Prostate gland (tissue), 2 donors: ENCODE measurements at regions not wholly inside any gene's neighbourhood (a gene's known extent, or its start where the extent isn't known, plus 50 kb on each side); places are given as distances from the start of the nearest gene placed in this dataset.
"Not testable (repeated sequence)": the region's sequence is repeated elsewhere in the genome, so short reads cannot be mapped to it uniquely, and the experiment has no call there.

ENCODE experiments used
- DNase-seq: peaks from one replicate; pipeline ENCODE4 v3.0.0-alpha.2; 2019; ENCODE audit warnings: low spot score
- H3K27ac ChIP-seq, 2 donors: fragments of 200-600 bp; sonication (generic); 2 replicates each; pipeline ENCODE4 v1.5.1; 2017 to 2019
- H3K27me3 ChIP-seq: fragments of 200-600 bp; sonication (generic); replicated peaks from 2 replicates; pipeline ENCODE4 v1.5.1; 2019; ENCODE audit not compliant: insufficient read depth
- H3K36me3 ChIP-seq, 2 donors: fragments of 200-600 bp; sonication (generic); 1 replicate in 1 of 2; 2 replicates in 1 of 2; pipeline versions ENCODE4 v1.5.1 to v1.8.1; 2017 to 2019
- H3K4me1 ChIP-seq: fragments of 200-600 bp; sonication (generic); replicated peaks from 2 replicates; pipeline ENCODE4 v1.5.1; 2019
- H3K4me3 ChIP-seq, 2 donors: fragments of 200-600 bp; sonication (generic); 2 replicates each; pipeline ENCODE4 v1.5.1; 2017 to 2019
- H3K9me3 ChIP-seq: fragments of 200-600 bp; sonication (generic); 2 replicates; pipeline ENCODE4 v1.5.1; 2017
- POLR2A ChIP-seq: fragments of 450-650 bp; IDR thresholded peaks from one replicate; pipeline ENCODE4 v1.6.1; 2016; ENCODE audit warnings: antibody characterized with exemption, mild to moderate bottlenecking
- POLR2AphosphoS5 ChIP-seq: sonication (generic); formaldehyde crosslinking; IDR thresholded peaks from one replicate; pipeline ENCODE4 v1.6.1; 2017; ENCODE audit warnings: antibody characterized with exemption
- WGBS: methylation state at CpG from one replicate; pipeline ENCODE4 v1.1.5; 2018; 5-methylcytosine and 5-hydroxymethylcytosine counted together
- intact Hi-C: fragments of 100-400 bp; cut with DNase I; formaldehyde crosslinking; loops from one replicate; pipeline ENCODE4 v1.14.2; 2022
- TF ChIP-seq, protein P1 (sequence below), 4 experiments: fragments of 200-600 bp in 2 of 4; fragments of 450-650 bp in 2 of 4; sonication (generic) in 2 of 4; IDR thresholded peaks; 1 replicate in 3 of 4; 2 replicates in 1 of 4; pipeline ENCODE4 v1.5.1; 2016 to 2019; ENCODE audit warnings: antibody characterized with exemption in 4 of 4, mild to moderate bottlenecking in 2 of 4, moderate library complexity in 2 of 4

DNA sequence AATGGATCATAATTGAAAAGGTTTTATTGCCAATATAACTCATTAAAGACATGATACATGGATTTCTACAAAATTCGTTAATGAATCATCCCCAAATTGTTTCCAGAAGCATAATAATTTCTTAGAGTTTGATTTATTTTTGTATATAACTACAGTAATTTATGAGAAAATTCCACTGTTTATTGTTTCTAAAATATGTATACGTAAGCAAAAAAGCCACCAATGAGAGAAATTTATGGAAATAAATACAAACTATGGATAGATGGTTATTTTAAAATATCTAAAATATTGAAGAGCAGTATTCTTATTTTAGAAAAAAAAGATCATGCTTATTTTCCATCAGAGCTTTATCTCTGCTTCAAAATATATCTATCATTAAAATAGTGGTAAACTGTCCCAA, 260.0 kb upstream of the ZNF385D start:
- intact Hi-C loops = no loop called here
- Histone ChIP-seq H3K27me3 (no peaks in the 10 kb centered on the region), H3K4me3 (no peak overlapping the region), H3K27ac (no peak overlapping the region), H3K9me3 (no peaks in the 10 kb centered on the region), H3K36me3 (no peaks in the 10 kb centered on the region), H3K4me1 (no peaks in the 10 kb centered on the region)
- 84% methylated on average over 2 of the region's 2 CpGs for WGBS
- no peak for DNase-seq
- TF ChIP-seq POLR2A (no peak), POLR2AphosphoS5 (no peak)
- TF ChIP-seq, protein P1, sequence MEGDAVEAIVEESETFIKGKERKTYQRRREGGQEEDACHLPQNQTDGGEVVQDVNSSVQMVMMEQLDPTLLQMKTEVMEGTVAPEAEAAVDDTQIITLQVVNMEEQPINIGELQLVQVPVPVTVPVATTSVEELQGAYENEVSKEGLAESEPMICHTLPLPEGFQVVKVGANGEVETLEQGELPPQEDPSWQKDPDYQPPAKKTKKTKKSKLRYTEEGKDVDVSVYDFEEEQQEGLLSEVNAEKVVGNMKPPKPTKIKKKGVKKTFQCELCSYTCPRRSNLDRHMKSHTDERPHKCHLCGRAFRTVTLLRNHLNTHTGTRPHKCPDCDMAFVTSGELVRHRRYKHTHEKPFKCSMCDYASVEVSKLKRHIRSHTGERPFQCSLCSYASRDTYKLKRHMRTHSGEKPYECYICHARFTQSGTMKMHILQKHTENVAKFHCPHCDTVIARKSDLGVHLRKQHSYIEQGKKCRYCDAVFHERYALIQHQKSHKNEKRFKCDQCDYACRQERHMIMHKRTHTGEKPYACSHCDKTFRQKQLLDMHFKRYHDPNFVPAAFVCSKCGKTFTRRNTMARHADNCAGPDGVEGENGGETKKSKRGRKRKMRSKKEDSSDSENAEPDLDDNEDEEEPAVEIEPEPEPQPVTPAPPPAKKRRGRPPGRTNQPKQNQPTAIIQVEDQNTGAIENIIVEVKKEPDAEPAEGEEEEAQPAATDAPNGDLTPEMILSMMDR (IDR thresholded peaks at IDR 0.05) = no peak

DNA sequence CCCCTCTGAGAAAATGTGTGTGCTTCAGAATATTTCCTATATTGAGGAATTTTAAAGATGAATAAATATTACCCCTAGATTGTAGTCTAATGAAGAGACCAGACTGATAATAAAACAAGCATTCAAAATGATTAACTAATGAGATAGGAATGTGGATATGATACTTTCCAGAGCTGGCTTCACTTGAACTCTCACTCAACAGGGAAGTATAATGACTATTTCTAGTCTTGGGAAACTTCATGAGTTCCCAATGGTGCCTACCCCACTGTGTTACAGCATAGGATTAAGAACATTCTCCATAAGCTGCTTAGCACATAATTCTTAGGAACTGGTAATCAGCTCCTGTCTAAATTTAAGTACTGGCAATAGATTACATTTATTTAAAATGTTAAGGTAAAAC, 261.5 kb upstream of the ZNF385D start:
- no peaks in the 10 kb centered on the region for H3K4me1 ChIP-seq
- H3K4me3 ChIP-seq = no peak overlapping the region
- no peak for DNase-seq
- intact Hi-C loops = no loop called here
- no peaks in the 10 kb centered on the region for H3K36me3 ChIP-seq
- no peak for TF ChIP-seq POLR2A
- no peak for TF ChIP-seq POLR2AphosphoS5
- TF ChIP-seq, protein P1 (IDR thresholded peaks at IDR 0.05) = no peak
- H3K27me3 ChIP-seq = no peaks in the 10 kb centered on the region
- H3K9me3 ChIP-seq = no peaks in the 10 kb centered on the region
- H3K27ac ChIP-seq = no peak overlapping the region

DNA sequence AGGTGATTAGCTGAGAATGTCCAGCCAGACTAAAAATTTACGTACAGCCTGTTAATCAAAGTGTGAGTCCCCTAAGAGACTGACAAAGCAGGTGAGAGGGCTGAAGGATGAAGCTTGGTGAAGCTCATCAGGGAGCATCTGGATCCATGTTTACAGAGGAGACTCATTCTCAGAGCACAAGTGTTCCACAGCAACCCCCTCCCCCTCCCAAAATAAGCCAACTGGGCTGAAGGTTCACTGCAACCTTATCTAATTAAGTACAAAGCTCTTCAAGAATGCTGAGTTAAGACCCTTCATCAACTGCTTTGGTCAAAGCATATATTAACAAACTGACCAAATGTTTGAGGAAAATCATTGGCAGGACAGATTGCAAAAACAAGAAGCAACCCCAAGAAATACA, 262.6 kb upstream of the ZNF385D start:
- no peaks in the 10 kb centered on the region for H3K36me3 ChIP-seq
- WGBS = 100% methylated on average over 1 of the region's 1 CpG
- H3K27me3 ChIP-seq = no peaks in the 10 kb centered on the region
- TF ChIP-seq POLR2AphosphoS5 (no peak), POLR2A (no peak)
- TF ChIP-seq, protein P1 (IDR thresholded peaks at IDR 0.05) = no peak
- no peak for DNase-seq
- H3K4me3 ChIP-seq = no peak overlapping the region
- H3K4me1 ChIP-seq = no peaks in the 10 kb centered on the region
- intact Hi-C loops = no loop called here
- H3K27ac ChIP-seq = no peak overlapping the region
- no peaks in the 10 kb centered on the region for H3K9me3 ChIP-seq

DNA sequence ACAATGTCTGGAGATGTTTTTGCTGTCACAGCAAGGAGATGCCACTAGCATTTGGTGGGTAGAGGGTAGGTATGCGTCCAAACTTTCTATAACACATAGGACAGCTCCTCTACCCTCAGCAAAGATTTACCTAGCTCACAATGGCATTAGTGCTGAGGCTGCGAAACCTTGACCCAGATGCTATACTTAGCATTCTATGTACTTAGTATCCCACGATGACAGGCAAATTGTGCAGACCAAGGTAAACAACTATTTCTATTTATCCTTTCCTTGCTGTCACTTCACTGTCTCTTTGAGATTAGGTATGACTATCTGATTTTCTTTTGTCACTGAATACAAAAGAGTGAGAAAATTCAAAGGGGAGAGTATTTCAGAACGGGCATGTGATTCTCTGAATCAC, 265.2 kb upstream of the ZNF385D start:
- TF ChIP-seq, protein P1 (IDR thresholded peaks at IDR 0.05) = no peak
- no peak for TF ChIP-seq POLR2AphosphoS5
- no peak for TF ChIP-seq POLR2A
- DNase-seq = no peak
- Histone ChIP-seq H3K27me3 (no peaks in the 10 kb centered on the region), H3K27ac (no peak overlapping the region), H3K36me3 (no peaks in the 10 kb centered on the region), H3K9me3 (no peaks in the 10 kb centered on the region), H3K4me1 (no peaks in the 10 kb centered on the region), H3K4me3 (no peak overlapping the region)
- intact Hi-C loops = no loop called here
- WGBS = 60% methylated on average over 4 of the region's 4 CpGs

DNA sequence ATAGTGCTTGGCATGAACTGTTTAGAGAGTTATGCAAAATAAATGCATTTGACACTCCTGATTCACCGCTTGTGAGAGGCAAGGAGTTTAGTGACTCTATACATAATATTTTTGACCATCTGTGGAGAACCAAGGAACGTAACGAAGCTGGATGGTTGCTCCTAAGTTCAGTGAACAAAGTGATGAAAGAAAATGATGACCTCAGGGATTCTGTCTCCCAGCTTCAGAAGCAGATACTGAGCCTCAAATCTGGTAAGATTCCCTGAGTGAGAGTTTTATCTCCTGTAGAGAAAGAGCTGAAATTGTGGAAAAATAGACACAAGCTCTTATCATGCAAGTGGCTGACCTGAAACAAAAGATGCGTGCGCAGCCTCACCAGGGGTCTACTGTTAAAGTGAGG, 273.6 kb upstream of the ZNF385D start:
- H3K4me1 ChIP-seq, DNase-seq, H3K27me3 ChIP-seq, H3K4me3 ChIP-seq, H3K9me3 ChIP-seq, intact Hi-C loops, H3K36me3 ChIP-seq, H3K27ac ChIP-seq: not testable (repeated sequence)
- 97% methylated on average over 5 of the region's 5 CpGs for whole genome bisulfite sequencing

DNA sequence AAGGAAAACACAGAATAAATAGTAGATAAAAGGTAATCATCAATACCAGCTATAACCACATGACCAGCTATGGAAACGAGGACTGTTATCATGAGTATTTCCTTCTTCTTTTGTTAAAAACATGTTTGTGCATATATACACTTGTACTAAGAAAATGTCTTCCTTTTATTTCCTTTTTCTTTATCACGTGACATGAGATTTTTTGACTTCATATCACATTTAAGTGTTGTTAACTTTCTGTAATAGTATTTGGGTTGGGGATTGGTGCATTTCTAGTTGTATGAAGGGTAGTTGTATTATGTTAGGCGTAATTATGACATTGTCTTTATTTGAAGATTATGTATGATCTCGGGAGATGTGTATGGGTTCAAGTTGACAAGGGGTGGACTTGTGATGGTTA, 278.5 kb upstream of the ZNF385D start:
- 90% methylated on average over 4 of the region's 4 CpGs for WGBS
- DNase-seq = no peak
- Histone ChIP-seq H3K27me3 (no peaks in the 10 kb centered on the region), H3K27ac (no peak overlapping the region), H3K9me3 (no peaks in the 10 kb centered on the region), H3K36me3 (no peaks in the 10 kb centered on the region), H3K4me3 (no peak overlapping the region), H3K4me1 (no peaks in the 10 kb centered on the region)
- intact Hi-C loops = no loop called here
- TF ChIP-seq, protein P1 (IDR thresholded peaks at IDR 0.05) = no peak
- no peak for TF ChIP-seq POLR2AphosphoS5
- TF ChIP-seq POLR2A = no peak
